ENCODE measurements at regions not wholly inside any gene's neighbourhood (a gene's known extent, or its start where the extent isn't known, plus 50 kb on each side); places are given as distances from the start of the nearest gene placed in this dataset.

DNA sequence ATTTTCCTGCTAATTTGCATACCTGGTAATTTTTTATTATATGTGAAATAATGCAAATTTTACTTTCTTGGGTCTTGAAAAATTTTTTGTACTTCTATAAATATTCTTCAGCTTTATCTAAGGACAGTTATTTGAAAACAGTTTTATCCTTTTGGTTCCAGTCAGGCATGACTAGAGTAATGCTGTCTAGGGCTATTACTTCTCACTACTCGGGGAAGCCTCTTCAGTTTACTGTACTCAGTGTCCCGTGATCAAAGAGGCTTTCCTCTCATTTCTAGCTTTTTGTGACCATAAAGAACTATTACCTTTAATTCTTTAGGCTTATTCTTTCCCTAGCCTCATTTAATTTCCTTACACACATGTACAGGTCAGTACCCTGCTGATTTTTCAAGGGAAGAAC lies 153.8 kb upstream of the HDAC9 start:
- TF ChIP-seq POLR2A (IDR thresholded peaks at IDR 0.05; ENCODE audit: low read length) (no peak), GATA1 (IDR thresholded peaks at IDR 0.05; ENCODE audit: low read depth, low read length) (no peak)

Data from erythroblast (primary cell).